NCI-H226 (cell line): ENCODE measurements at regions not wholly inside any gene's neighbourhood (a gene's known extent, or its start where the extent isn't known, plus 50 kb on each side); places are given as distances from the start of the nearest gene placed in this dataset.
A peak's percentile ranks its signal among the peaks of the same experiment; 100 is the strongest.
"Not testable (repeated sequence)": the region's sequence is repeated elsewhere in the genome, so short reads cannot be mapped to it uniquely, and the experiment has no call there.

ENCODE experiments used
- DNase-seq: peaks from one replicate; pipeline ENCODE4 v3.0.0-alpha.2; 2015

DNA sequence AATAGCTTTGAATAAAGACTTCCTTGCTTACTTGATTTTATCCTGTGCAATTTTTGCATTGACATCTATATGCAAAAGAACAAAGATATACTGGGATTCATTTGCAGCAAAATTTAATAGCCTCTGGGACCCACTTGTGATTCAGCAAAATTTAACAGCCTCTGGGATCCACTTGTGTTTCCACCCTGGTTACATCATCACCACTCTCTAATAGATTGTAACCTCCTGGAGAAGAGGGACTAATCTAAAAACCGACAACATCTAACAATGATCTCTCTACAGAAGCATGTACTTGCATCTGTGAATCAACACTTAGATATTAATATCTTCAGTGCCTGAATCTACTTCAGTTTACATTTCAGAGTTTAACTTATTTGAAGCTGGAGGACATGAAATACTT, 202.0 kb upstream of the CPHXL start:
- peak; percentile 9 for DNase-seq

GRCh38 chr16:75929046-75929445, 202.8 kb upstream of the CPHXL start:
- no peak for DNase-seq

DNA sequence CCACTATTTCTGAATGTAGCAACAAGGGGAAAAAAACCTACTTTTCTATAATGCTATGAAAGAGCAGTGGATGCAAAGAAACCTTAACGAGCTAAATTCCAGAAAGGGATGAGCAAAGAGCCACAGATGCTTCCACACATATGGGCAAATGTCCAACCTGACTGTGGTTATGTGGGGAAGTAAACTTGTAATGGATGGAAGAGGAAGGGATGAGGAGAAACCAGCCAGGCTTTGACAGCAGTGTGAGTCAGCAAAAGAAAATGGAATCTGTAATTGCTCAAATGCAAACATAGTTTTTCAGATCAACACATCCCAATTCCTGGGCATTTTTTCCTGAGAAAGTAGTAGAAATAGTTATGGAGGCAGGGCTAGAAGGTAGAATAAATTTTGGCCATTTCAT, 204.8 kb upstream of the CPHXL start:
- peak; percentile 53 for DNase-seq

DNA sequence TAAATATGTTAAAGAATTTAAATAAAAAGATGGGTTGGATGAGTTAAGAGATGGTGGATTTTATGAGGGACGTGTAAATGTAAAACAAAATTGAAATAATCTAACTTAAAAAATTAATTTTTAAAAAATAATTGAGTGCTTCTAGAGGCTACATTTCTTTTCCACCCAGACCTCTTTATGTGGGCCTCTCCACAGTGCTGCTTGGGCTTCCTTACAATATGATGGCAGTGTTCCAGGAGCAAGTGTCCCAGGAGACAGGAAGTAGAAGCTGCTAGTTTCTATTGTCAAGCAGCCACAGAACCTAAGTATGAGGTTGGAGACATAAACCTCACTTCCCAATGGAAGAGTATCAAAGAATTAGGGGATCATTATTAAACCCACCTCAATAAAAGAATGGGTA, 205.7 kb upstream of the CPHXL start:
- DNase-seq = no peak

GRCh38 chr16:75938818-75939217, 212.5 kb upstream of the CPHXL start:
- no peak for DNase-seq

DNA sequence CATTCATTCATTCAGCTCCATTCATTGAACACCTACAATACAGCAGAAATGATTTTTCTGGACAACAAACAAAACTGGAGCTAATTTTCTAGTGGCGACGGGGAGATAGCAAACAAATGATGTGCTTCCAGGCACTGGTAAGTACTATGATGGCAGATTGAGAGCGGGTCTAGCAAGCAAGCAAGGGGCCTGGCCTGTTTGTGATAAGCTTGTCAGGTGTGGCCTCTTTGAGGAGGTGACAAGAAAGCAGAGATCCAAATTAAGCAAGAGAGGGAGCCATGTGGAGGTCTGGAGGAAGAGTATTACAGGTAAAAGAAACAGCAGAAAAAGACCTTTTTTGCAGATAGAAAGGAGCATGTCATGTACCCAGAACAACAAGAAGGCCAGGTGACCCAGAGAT, 216.1 kb upstream of the CPHXL start:
- DNase-seq = no peak

GRCh38 chr16:75942936-75943335, 216.6 kb upstream of the CPHXL start:
- no peak for DNase-seq

GRCh38 chr16:75943705-75944514, 217.6 kb upstream of the CPHXL start:
- no peak for DNase-seq

- no peak for DNase-seq
Measured at GRCh38 chr16:75945916-75946457, 219.7 kb upstream of the CPHXL start.

DNA sequence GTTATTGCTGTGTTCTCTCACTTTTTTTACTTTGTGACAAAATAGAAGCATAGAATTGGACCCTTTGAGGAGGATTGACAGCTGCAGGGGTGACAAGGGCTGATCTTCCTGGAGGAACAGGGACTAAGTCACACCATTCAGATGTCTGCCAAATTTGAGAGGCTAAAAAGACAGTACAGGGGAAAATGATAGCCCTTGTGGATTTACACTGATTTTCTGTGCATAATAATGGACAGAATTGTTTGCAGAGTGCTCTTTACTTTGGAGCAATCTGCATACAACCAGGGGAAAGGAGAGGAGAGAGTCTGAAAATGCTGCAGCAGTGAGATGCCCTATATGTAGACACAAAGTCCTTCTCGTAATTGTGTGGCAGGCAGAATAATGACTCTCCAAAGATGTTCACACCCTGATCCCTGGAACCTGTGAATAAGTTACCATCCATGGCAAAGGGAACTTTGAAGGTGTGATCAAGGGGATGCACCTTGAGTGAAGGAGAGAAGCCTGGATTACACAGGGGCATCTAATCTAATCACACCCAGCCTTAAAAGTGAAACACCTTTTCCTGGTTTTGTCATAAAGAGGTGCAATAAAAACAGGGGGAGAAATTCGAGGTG, 221.4 kb upstream of the CPHXL start:
- DNase-seq = no peak

DNA sequence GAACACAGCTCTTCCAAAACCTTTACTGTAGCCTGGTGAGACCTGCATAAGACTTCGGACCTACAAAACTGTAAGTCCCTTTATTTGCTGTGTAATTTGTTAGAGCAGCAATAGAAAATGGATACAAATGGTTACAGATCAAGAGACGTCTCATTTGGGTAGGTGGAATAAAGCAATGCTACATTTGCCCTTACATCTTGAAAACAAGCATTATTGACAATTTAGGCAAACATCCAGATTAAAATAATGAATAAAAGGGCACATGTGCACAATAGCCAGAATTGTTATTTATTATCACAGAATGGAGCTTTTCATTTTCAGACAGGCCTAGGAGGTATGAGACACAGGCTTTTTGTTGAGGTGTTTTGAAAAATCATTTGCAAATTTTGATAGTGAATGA, 222.2 kb upstream of the CPHXL start:
- no peak for DNase-seq

- no peak for DNase-seq
Measured at GRCh38 chr16:75948886-75949285, 222.6 kb upstream of the CPHXL start.

DNA sequence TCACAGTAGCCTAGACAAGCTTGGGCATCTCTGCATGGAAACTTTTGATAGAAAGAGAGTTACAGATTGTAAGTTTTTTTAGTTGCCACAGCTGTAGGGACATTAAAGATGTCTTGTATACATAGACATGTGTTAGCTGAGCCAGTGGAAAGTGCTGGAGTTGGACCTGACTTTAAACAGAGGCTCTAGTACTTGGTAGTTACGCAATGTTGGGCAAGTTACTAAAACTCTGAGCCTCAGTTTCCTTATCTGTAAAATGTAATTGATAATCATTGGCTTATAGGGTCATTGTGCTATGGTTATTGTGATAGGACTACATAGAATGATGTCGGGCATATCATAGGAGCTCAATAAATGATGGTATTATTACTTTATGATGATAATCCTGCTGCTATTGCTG, 225.8 kb upstream of the CPHXL start:
- DNase-seq = no peak

DNA sequence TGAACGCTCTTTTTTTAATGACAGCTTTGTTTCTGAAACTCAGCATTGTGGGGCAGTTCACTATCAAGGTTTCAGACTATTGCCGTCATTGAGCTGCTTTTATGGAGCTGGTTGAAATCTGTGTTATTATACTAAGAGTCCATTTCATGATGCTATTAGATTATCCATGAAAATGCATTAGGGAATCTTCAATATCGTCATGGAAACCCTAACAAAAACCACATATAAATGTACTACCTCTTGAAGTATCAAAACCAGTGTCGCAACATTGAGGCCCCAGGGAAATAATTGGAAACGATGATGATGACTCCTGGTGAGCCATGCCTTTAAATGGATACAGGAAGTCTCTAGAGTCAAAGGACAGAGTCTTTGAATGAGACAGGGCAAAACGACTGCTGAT, 231.6 kb upstream of the CPHXL start:
- DNase-seq = no peak

DNA sequence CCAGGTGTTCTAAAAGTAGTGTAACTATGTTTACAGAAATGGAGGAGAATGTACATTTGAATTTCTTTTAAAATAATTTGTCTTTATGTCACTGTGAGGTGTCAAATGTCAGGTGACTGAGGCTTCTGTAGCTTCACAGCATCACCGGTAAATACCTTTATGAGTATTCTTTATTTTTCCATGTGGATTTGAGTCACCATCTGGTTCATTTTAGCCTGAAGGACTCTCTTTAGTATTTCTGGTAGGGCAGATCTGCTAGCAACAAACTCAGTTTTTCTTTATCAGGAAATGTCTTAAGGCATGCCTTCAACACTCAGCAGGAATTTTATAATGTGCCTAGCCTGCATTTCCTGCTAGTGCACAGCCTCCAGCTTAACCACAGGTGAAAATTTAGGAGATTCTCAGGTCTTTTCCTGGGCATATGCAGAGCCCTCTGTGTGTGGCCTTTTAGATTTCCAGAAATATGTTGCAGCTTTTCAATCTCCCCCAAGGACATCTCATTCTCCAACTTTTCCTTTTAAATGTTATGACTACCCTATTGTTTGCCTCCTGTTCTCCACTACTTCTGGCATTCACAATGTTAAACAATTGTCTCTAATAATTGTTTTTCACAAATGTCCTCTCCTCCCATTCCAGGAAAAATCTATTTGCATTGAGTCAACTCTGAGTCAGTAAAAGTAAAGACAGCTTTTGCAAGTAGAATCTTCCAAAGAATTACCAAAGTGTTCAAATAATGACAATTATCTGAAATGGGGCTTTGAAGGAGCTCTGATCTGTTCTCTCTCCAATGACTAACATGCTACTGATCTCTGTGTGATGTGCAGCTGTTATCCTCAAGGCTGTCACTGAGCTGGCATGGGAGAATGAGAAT, 239.4 kb upstream of the CPHXL start:
- no peak for DNase-seq

DNA sequence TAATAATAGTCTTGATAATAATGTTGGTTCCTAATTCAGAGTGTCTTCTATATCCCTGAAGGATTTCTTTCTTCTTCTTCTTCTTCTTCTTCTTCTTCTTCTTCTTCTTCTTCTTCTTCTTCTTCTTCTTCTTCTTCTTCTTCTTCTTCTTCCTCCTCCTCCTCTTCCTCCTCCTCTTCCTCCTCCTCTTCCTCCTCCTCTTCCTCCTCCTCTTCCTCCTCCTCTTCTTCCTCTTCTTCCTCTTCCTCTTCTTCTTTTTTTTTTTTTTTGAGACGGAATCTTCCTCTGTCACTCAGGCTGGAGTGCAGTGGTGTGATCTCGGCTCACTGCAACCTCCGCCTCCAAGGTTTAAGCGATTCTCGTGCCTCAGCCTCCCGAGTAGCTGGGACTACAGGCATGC, 242.8 kb upstream of the CPHXL start:
- DNase-seq = not testable (repeated sequence)

DNA sequence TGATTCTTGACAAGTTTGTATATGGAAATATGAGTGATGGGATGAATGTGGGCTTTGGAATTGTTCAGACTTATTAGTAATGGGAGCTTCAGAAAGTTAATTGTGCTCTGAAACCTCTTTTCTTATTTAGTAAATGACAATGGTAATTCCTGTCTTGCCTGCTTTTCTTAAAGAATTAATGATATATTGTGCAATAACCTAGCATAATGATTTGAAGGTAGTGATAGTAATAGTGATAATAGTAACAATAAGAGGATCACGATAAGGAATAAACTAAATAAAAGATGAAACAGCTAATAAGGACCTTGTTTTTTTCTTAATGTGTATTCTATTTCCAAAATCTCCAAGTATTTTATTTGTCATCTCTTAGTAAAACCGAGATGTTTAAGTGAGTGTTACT, 245.0 kb upstream of the CPHXL start:
- DNase-seq = no peak

GRCh38 chr16:75983296-75983695, 257.0 kb upstream of the CPHXL start:
- DNase-seq = no peak

- no peak for DNase-seq
Measured at GRCh38 chr16:75983741-75984381, 257.6 kb upstream of the CPHXL start.

DNA sequence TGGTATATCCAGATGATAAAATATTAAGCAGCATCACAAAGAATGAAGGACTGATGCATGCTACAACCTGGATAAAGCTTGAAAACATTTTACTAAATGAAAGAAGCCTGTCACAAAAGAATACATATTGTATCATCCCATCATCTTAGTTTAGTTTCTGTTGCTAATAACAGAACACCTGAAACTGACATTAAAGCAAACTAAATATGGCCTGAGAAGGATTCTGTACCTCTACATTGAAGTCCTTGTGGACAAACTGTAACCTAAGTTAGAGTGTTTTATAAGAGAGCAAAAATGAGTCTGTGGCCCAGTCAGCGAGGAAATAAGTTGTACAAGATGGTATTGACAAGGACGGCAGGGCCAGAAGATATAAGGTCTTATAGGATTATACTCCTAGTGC, 261.0 kb upstream of the CPHXL start:
- DNase-seq = no peak

DNA sequence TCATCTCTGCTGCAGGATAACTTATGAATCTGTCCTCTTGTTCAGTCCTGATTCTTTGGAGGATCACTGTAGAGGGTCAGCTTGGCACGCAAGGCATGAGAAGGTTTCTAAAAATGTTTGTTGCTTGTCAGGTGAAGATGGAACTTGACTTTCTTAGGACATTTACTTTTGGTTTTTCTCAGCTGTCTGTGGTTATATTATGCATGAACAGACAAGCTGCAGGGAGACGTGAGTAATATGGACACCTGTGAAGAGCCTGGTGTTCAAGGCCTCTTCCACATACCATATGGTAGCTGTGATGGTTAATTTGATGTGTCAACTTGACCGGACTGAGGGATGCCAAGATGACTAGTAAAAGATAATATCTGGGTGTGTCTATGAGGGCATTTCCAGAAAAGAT, 270.2 kb upstream of the CPHXL start:
- DNase-seq = no peak

- no peak for DNase-seq
Measured at GRCh38 chr16:75997606-75998005, 271.3 kb upstream of the CPHXL start.

GRCh38 chr16:76007645-76008044, 269.6 kb upstream of the CNTNAP4 start:
- no peak for DNase-seq
